ENCODE measurements at regions not wholly inside any gene's neighbourhood (a gene's known extent, or its start where the extent isn't known, plus 50 kb on each side); places are given as distances from the start of the nearest gene placed in this dataset.

DNA sequence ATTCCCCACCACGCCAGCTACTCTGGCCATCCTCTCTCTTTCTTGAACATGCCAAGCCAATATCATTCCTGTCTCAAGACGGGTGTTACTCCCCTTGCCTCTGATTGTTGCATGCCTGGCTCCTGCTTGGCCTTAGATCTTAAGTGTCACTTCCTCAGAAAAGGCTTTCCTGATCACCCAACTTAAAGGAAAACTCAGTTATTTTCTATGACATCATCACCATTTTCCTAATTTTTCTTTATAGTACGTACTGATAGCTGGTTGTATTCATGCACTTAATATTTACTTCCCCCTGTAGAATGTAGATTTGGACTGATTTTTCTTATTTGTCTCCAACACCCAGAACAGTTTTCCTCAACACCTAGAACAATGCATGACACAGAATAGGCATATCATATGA lies 123.8 kb upstream of the TSPAN2 start:
- TF ChIP-seq, protein P1, sequence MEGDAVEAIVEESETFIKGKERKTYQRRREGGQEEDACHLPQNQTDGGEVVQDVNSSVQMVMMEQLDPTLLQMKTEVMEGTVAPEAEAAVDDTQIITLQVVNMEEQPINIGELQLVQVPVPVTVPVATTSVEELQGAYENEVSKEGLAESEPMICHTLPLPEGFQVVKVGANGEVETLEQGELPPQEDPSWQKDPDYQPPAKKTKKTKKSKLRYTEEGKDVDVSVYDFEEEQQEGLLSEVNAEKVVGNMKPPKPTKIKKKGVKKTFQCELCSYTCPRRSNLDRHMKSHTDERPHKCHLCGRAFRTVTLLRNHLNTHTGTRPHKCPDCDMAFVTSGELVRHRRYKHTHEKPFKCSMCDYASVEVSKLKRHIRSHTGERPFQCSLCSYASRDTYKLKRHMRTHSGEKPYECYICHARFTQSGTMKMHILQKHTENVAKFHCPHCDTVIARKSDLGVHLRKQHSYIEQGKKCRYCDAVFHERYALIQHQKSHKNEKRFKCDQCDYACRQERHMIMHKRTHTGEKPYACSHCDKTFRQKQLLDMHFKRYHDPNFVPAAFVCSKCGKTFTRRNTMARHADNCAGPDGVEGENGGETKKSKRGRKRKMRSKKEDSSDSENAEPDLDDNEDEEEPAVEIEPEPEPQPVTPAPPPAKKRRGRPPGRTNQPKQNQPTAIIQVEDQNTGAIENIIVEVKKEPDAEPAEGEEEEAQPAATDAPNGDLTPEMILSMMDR (IDR thresholded peaks at IDR 0.05) = no peak
- TF ChIP-seq EZH2 (IDR thresholded peaks at IDR 0.05) = no peak

Data from neural progenitor cell (in vitro differentiated cells).